GM20000 (cell line): ENCODE measurements at regions not wholly inside any gene's neighbourhood (a gene's known extent, or its start where the extent isn't known, plus 50 kb on each side); places are given as distances from the start of the nearest gene placed in this dataset.

ENCODE experiments used
- DNase-seq: peaks from one replicate; pipeline ENCODE4 v3.0.0; 2012; ENCODE audit warnings: low spot score
- CTCF ChIP-seq: IDR thresholded peaks from 2 replicates; pipeline ENCODE4 v1.5.1; 2012; ENCODE audit warnings: mild to moderate bottlenecking, control low read depth; ENCODE audit errors: extremely low read depth, missing control alignments

- TF ChIP-seq CTCF, result no peak
- no peak for DNase-seq
Measured at GRCh38 chr11:37647767-37648166, 1049.7 kb upstream of the RAG2 start.

GRCh38 chr11:37643968-37644367 lies 1045.9 kb upstream of the RAG2 start:
- TF ChIP-seq CTCF, result no peak
- no peak for DNase-seq

- DNase-seq, result no peak
- no peak for TF ChIP-seq CTCF
Measured at GRCh38 chr11:37642296-37642695, 1044.3 kb upstream of the RAG2 start.

GRCh38 chr11:37632748-37633147 lies 1034.7 kb upstream of the RAG2 start:
- no peak for TF ChIP-seq CTCF
- no peak for DNase-seq

GRCh38 chr11:37630866-37631265 lies 1032.8 kb upstream of the RAG2 start:
- DNase-seq, result no peak
- no peak for TF ChIP-seq CTCF

- DNase-seq, result no peak
- no peak for TF ChIP-seq CTCF
Measured at GRCh38 chr11:37623778-37624177, 1025.7 kb upstream of the RAG2 start.

- DNase-seq, result no peak
- TF ChIP-seq CTCF, result no peak
Measured at GRCh38 chr11:37621662-37622061, 1023.6 kb upstream of the RAG2 start.

- no peak for TF ChIP-seq CTCF
- DNase-seq, result no peak
Measured at GRCh38 chr11:37616291-37616690, 1018.3 kb upstream of the RAG2 start.
